ENCODE measurements at regions not wholly inside any gene's neighbourhood (a gene's known extent, or its start where the extent isn't known, plus 50 kb on each side); places are given as distances from the start of the nearest gene placed in this dataset.
A peak's percentile ranks its signal among the peaks of the same experiment; 100 is the strongest.

- no peak for FAIRE-seq
- no peak for TF ChIP-seq CTCF (IDR thresholded peaks at IDR 0.05; ENCODE audit: borderline replicate concordance, extremely low read depth, insufficient read depth)
Measured at GRCh38 chr1:70518106-70518505, 107.0 kb downstream of the CTH start.

GRCh38 chr1:70528590-70529333 lies 117.7 kb downstream of the CTH start:
- Histone ChIP-seq H3K27ac (ENCODE audit: low read depth in 2 of 2, low read length in 2 of 2) (no peak overlapping the region), H3K9ac (ENCODE audit: low read length in 3 of 3) (no peak overlapping the region), H3K4me1 (ENCODE audit: control insufficient read depth in 2 of 3, insufficient read depth in 2 of 3, low read depth in 1 of 3, low read length in 3 of 3) (no peaks in the 10 kb centered on the region), H3K9me3 (ENCODE audit: control insufficient read depth in 2 of 3, insufficient read depth in 1 of 3, low read length in 3 of 3) (no peaks in the 10 kb centered on the region), H3K27me3 (ENCODE audit: control insufficient read depth, insufficient read depth, low read length) (no peaks in the 10 kb centered on the region), H3K4me3 (ENCODE audit: low read length in 3 of 3) (peak overlapping the region in 1 of 3 donors; percentile 44), H3K36me3 (ENCODE audit: control insufficient read depth in 2 of 3, insufficient read depth in 3 of 3, low read length in 3 of 3) (no peaks in the 10 kb centered on the region)
- DNase-seq (peak in 3 of 5 donors; percentile 31 to 53 (median 42)), FAIRE-seq (no peak)
- peak; percentile 40 for TF ChIP-seq CTCF (IDR thresholded peaks at IDR 0.05; ENCODE audit: borderline replicate concordance, extremely low read depth, insufficient read depth)
- intact Hi-C loops (cut with DNase I) = no loop called here

More at GRCh38 chr1:70518106-70518505, 107.0 kb downstream of the CTH start:
- intact Hi-C loops (cut with DNase I) = no loop called here
- Histone ChIP-seq H3K27me3 (ENCODE audit: control insufficient read depth, insufficient read depth, low read length) (no peaks in the 10 kb centered on the region), H3K27ac (ENCODE audit: low read depth in 2 of 2, low read length in 2 of 2) (no peak overlapping the region), H3K4me3 (ENCODE audit: low read length in 3 of 3) (no peak overlapping the region), H3K9me3 (ENCODE audit: control insufficient read depth in 2 of 3, insufficient read depth in 1 of 3, low read length in 3 of 3) (no peaks in the 10 kb centered on the region), H3K9ac (ENCODE audit: low read length in 3 of 3) (no peak overlapping the region), H3K4me1 (ENCODE audit: control insufficient read depth in 2 of 3, insufficient read depth in 2 of 3, low read depth in 1 of 3, low read length in 3 of 3) (no peaks in the 10 kb centered on the region), H3K36me3 (ENCODE audit: control insufficient read depth in 2 of 3, insufficient read depth in 3 of 3, low read length in 3 of 3) (no peaks in the 10 kb centered on the region)
- no peak for DNase-seq

- DNase-seq (no peak), FAIRE-seq (no peak)
- no peaks in the 10 kb centered on the region for H3K9me3 ChIP-seq (ENCODE audit: control insufficient read depth in 2 of 3, insufficient read depth in 1 of 3, low read length in 3 of 3)
- no peaks in the 10 kb centered on the region for H3K4me1 ChIP-seq (ENCODE audit: control insufficient read depth in 2 of 3, insufficient read depth in 2 of 3, low read depth in 1 of 3, low read length in 3 of 3)
- no peak overlapping the region for H3K9ac ChIP-seq (ENCODE audit: low read length in 3 of 3)
- no peak overlapping the region for H3K4me3 ChIP-seq (ENCODE audit: low read length in 3 of 3)
- no peak for TF ChIP-seq CTCF (IDR thresholded peaks at IDR 0.05; ENCODE audit: borderline replicate concordance, extremely low read depth, insufficient read depth)
- H3K27ac ChIP-seq (ENCODE audit: low read depth in 2 of 2, low read length in 2 of 2) = no peak overlapping the region
- intact Hi-C loops (cut with DNase I) = no loop called here
- no peaks in the 10 kb centered on the region for H3K27me3 ChIP-seq (ENCODE audit: control insufficient read depth, insufficient read depth, low read length)
- no peaks in the 10 kb centered on the region for H3K36me3 ChIP-seq (ENCODE audit: control insufficient read depth in 2 of 3, insufficient read depth in 3 of 3, low read length in 3 of 3)
Measured at GRCh38 chr1:70536708-70537366, 125.8 kb downstream of the CTH start.

Data from kidney (tissue), 13 donors.